ENCODE measurements at regions not wholly inside any gene's neighbourhood (a gene's known extent, or its start where the extent isn't known, plus 50 kb on each side); places are given as distances from the start of the nearest gene placed in this dataset.

DNA sequence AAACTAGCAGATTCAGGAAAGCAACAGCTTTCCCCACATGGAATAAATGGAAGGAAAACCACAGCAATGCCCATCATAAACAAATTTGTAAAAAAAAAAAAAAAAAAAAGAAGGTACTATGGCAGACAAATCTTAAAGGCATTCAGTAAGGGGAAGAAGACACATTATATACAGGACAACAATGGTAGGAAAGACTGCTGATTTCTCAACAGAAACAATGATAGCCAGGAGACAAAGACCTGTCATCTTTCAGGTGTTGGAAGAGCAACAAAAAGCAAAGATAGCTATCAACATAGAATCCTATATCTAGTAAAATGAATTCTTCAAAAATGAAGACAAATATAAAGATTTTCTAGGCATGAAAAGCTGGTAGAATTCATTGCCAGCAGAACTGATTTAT, 65.9 kb downstream of the KCNJ2 start:
- TF ChIP-seq, protein P1, sequence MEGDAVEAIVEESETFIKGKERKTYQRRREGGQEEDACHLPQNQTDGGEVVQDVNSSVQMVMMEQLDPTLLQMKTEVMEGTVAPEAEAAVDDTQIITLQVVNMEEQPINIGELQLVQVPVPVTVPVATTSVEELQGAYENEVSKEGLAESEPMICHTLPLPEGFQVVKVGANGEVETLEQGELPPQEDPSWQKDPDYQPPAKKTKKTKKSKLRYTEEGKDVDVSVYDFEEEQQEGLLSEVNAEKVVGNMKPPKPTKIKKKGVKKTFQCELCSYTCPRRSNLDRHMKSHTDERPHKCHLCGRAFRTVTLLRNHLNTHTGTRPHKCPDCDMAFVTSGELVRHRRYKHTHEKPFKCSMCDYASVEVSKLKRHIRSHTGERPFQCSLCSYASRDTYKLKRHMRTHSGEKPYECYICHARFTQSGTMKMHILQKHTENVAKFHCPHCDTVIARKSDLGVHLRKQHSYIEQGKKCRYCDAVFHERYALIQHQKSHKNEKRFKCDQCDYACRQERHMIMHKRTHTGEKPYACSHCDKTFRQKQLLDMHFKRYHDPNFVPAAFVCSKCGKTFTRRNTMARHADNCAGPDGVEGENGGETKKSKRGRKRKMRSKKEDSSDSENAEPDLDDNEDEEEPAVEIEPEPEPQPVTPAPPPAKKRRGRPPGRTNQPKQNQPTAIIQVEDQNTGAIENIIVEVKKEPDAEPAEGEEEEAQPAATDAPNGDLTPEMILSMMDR (IDR thresholded peaks at IDR 0.05; ENCODE audit: insufficient read depth, low read length), result no peak
- TF ChIP-seq, protein P2, sequence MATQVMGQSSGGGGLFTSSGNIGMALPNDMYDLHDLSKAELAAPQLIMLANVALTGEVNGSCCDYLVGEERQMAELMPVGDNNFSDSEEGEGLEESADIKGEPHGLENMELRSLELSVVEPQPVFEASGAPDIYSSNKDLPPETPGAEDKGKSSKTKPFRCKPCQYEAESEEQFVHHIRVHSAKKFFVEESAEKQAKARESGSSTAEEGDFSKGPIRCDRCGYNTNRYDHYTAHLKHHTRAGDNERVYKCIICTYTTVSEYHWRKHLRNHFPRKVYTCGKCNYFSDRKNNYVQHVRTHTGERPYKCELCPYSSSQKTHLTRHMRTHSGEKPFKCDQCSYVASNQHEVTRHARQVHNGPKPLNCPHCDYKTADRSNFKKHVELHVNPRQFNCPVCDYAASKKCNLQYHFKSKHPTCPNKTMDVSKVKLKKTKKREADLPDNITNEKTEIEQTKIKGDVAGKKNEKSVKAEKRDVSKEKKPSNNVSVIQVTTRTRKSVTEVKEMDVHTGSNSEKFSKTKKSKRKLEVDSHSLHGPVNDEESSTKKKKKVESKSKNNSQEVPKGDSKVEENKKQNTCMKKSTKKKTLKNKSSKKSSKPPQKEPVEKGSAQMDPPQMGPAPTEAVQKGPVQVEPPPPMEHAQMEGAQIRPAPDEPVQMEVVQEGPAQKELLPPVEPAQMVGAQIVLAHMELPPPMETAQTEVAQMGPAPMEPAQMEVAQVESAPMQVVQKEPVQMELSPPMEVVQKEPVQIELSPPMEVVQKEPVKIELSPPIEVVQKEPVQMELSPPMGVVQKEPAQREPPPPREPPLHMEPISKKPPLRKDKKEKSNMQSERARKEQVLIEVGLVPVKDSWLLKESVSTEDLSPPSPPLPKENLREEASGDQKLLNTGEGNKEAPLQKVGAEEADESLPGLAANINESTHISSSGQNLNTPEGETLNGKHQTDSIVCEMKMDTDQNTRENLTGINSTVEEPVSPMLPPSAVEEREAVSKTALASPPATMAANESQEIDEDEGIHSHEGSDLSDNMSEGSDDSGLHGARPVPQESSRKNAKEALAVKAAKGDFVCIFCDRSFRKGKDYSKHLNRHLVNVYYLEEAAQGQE (IDR thresholded peaks at IDR 0.05; ENCODE audit: insufficient replicate concordance, low read depth), result no peak
- TF ChIP-seq POLR2AphosphoS5 (IDR thresholded peaks at IDR 0.05; ENCODE audit: low read depth), result no peak
- TF ChIP-seq GABPA (IDR thresholded peaks at IDR 0.05; ENCODE audit: low read depth), result no peak
- TF ChIP-seq SPI1 (IDR thresholded peaks at IDR 0.05; ENCODE audit: borderline replicate concordance, low read depth), result no peak

All from HL-60 (cell line).